ENCODE measurements at regions not wholly inside any gene's neighbourhood (a gene's known extent, or its start where the extent isn't known, plus 50 kb on each side); places are given as distances from the start of the nearest gene placed in this dataset.

- TF ChIP-seq CTCF (IDR thresholded peaks at IDR 0.05; ENCODE audit: poor library complexity), result no peak
- no peak for TF ChIP-seq EZH2 (IDR thresholded peaks at IDR 0.05; ENCODE audit: borderline replicate concordance)
- TF ChIP-seq EZH2phosphoT487 (IDR thresholded peaks at IDR 0.05; ENCODE audit: low read depth, severe bottlenecking, unreplicated experiment), result no peak
Observed at GRCh38 chr16:63907251-63907650, 1214.6 kb downstream of the CDH11 start.
